HUES6 (cell line): ENCODE measurements at regions not wholly inside any gene's neighbourhood (a gene's known extent, or its start where the extent isn't known, plus 50 kb on each side); places are given as distances from the start of the nearest gene placed in this dataset.

Experiments
- H3K27ac ChIP-seq: 2 replicates; pipeline ENCODE4 v1.7.0; 2013; ENCODE audit warnings: low read depth, mild to moderate bottlenecking, low read length, inconsistent platforms
- H3K27me3 ChIP-seq: 2 replicates; pipeline ENCODE4 v1.6.1; 2013; ENCODE audit warnings: low read length; ENCODE audit not compliant: control insufficient read depth, insufficient read depth
- H3K36me3 ChIP-seq: 2 replicates; pipeline ENCODE4 v1.6.1; 2013; ENCODE audit warnings: low read length; ENCODE audit not compliant: control insufficient read depth, insufficient read depth
- H3K4me1 ChIP-seq: 2 replicates; pipeline ENCODE4 v1.6.1; 2013; ENCODE audit warnings: low read length; ENCODE audit not compliant: control insufficient read depth, insufficient read depth
- H3K4me3 ChIP-seq: 2 replicates; pipeline ENCODE4 v1.5.1; 2013; ENCODE audit warnings: low read depth, low read length
- H3K9ac ChIP-seq: one replicate; pipeline ENCODE4 v1.6.1; 2013; ENCODE audit warnings: mild to moderate bottlenecking, low read length
- H3K9me3 ChIP-seq: 2 replicates; pipeline ENCODE4 v1.6.1; 2013; ENCODE audit warnings: low read depth, low read length; ENCODE audit not compliant: control insufficient read depth, insufficient read depth

DNA sequence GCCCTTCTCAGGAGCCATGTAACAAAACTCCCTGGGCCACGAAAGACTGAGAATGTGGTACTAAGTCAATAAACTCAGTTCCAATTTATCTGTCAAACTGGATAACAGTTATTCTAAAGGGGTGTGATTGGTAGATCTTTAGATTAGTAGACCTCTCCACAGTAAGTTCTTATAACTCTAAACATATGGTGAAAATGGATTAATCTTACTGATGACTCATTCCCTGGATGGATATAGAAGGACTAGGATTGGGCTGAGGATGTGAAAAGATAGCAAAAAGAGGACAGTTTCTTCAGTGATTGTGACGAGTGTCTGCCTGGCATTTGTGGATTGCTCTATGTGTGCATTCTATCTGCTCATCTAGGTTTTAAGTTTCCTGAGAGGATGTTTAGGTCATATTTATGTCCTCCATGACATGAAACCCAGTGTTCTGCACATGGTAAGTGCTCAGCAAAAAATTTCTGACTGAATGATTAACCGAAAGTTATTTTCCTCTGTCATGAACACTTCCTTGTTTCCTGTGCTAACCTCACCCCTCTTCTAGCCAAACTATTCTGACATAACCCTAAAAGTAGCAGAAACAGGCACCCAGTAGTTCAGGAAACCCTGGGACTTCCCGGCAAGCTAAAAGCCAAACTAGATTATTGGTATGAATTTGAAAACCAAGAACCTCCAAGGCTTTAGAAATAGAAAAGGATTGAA is 397.5 kb upstream of the PLXNA2 start:
- Histone ChIP-seq H3K27ac (no peak overlapping the region), H3K4me3 (no peak overlapping the region)

GRCh38 chr1:208643005-208643597 is 398.9 kb upstream of the PLXNA2 start:
- Histone ChIP-seq H3K27ac (no peak overlapping the region), H3K4me1 (peaks cover 9% of the 10 kb centered on the region; the same call in 1 of the 2 replicates), H3K4me3 (no peak overlapping the region), H3K9me3 (no peaks in the 10 kb centered on the region), H3K36me3 (no peaks in the 10 kb centered on the region), H3K9ac (no peak overlapping the region), H3K27me3 (no peaks in the 10 kb centered on the region)

More for the DNA sequence above, 397.5 kb upstream of the PLXNA2 start:
- no peaks in the 10 kb centered on the region for H3K9me3 ChIP-seq
- no peaks in the 10 kb centered on the region for H3K36me3 ChIP-seq
- H3K27me3 ChIP-seq, result no peaks in the 10 kb centered on the region
- H3K4me1 ChIP-seq, result peaks cover 9% of the 10 kb centered on the region; the same call in 1 of the 2 replicates
- no peak overlapping the region for H3K9ac ChIP-seq

DNA sequence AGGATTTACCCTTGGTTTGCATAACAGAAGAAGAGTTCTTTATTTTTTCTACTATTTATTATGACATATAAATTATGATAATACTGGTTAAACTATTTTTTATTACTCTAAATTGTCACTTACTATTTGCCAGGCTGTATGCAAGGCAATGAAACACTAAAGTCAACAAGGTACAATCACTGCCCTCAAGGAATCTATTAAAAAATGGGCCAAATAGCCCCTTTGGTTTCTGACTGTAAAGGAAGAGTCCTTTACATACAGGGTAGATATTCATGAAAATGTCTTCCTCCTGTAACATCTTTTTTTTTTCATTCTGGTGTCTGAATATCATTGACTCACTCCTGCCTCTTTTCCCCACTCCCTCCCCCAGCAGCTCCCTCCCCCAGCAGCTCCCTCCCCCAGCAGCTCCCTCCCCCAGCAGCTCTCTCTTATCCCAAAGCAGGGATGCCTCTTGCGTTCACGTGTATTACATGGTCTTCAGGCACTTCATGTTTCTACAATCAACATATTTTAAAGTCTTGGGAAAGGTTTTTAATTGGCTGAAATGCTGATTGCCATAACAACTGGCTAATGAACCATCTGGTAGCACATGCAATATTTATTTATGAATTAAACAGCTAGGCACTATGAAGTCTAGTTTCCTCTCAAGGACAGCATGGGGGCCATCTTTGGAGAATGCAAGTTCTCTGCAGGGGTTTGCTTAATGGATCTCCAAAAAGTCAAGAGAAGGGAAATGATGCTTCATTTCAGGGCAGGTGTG is 400.4 kb upstream of the PLXNA2 start:
- H3K4me1 ChIP-seq, result 0 out of 2 replicates have a peak, but pooled peaks cover 3% of the 10 kb centered on the region
- H3K9me3 ChIP-seq, result no peaks in the 10 kb centered on the region
- H3K9ac ChIP-seq, result no peak overlapping the region
- no peaks in the 10 kb centered on the region for H3K27me3 ChIP-seq
- H3K27ac ChIP-seq, result no peak overlapping the region
- H3K4me3 ChIP-seq, result no peak overlapping the region
- no peaks in the 10 kb centered on the region for H3K36me3 ChIP-seq

DNA sequence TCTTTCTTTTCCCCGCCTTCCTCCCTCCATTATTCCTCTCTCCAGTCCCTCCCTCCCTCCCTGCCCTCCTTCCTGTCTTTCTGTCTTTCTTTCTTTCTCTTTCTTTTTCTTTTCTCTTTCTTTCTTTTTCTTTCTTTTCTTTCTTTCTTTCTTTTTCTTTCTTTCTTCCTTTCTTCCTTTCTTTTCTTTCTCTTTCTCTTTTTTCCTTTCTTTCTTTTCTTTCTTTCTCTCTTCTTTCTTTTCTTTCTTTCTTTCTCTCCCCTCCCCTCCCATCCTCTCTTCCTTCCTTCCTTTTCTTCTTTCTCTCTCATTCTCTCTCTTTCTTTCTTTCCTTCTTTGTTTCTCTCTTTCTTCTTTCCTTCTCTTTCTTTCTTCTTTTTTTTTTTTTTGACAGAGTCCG is 402.2 kb upstream of the PLXNA2 start:
- no peaks in the 10 kb centered on the region for H3K4me1 ChIP-seq
- no peaks in the 10 kb centered on the region for H3K9me3 ChIP-seq
- no peak overlapping the region for H3K27ac ChIP-seq
- H3K27me3 ChIP-seq, result no peaks in the 10 kb centered on the region
- no peak overlapping the region for H3K9ac ChIP-seq
- H3K4me3 ChIP-seq, result no peak overlapping the region
- no peaks in the 10 kb centered on the region for H3K36me3 ChIP-seq

DNA sequence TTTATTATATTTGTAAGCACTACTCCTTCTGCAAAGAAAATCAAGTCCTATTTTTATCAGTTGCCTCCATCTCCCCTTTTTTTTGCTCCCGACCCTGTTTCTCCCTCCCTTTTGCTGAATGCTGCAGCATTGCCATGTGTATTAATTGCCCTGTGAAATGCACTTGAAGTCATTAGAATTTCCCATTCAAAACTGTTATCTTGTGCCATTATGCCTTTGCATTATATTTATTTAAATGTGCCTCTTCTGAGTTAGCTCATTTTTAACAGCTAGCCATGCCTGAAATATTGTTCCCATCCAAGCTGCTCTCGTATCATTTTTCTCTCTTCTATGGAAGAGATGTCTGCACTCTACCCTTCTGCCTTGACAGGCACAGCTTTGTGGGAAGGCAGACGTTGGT is 404.0 kb upstream of the PLXNA2 start:
- H3K27ac ChIP-seq, result no peak overlapping the region
- no peaks in the 10 kb centered on the region for H3K36me3 ChIP-seq
- no peak overlapping the region for H3K4me3 ChIP-seq
- H3K9ac ChIP-seq, result no peak overlapping the region
- H3K27me3 ChIP-seq, result no peaks in the 10 kb centered on the region
- peaks cover 6% of the 10 kb centered on the region; the same call in 1 of the 2 replicates for H3K4me1 ChIP-seq
- no peaks in the 10 kb centered on the region for H3K9me3 ChIP-seq

GRCh38 chr1:208652296-208653160 is 408.3 kb upstream of the PLXNA2 start:
- no peak overlapping the region for H3K4me3 ChIP-seq
- no peak overlapping the region for H3K9ac ChIP-seq
- no peaks in the 10 kb centered on the region for H3K9me3 ChIP-seq
- peaks cover 6% of the 10 kb centered on the region; the same call in 1 of the 2 replicates for H3K4me1 ChIP-seq
- no peaks in the 10 kb centered on the region for H3K27me3 ChIP-seq
- no peak overlapping the region for H3K27ac ChIP-seq
- no peaks in the 10 kb centered on the region for H3K36me3 ChIP-seq

DNA sequence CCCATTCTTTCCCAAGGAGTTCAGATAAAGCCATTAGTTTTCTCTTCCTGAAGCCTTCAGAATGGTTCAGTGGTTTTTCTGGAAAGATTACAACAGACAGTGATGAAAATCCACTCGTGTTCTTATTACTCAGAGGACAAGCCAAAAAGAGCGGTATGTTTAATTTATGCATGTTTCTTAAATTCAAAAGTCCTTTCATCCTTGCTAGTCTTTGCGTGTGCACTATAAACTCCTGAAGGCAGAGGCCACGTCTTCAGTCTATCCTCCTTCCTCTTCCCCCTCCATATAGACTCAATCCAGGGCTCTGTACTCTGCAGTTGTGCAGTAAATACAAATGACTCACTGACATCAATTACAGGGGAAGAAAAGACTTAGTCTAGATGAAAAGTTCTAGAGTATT is 409.2 kb upstream of the PLXNA2 start:
- no peak overlapping the region for H3K9ac ChIP-seq
- no peaks in the 10 kb centered on the region for H3K36me3 ChIP-seq

GRCh38 chr1:208654241-208654640 is 410.1 kb upstream of the PLXNA2 start:
- Histone ChIP-seq H3K4me1 (peaks cover 6% of the 10 kb centered on the region; the same call in 1 of the 2 replicates), H3K36me3 (no peaks in the 10 kb centered on the region)

More for the DNA sequence above, 409.2 kb upstream of the PLXNA2 start:
- no peaks in the 10 kb centered on the region for H3K9me3 ChIP-seq
- no peak overlapping the region for H3K27ac ChIP-seq
- peaks cover 6% of the 10 kb centered on the region; the same call in 1 of the 2 replicates for H3K4me1 ChIP-seq
- no peak overlapping the region for H3K4me3 ChIP-seq
- no peaks in the 10 kb centered on the region for H3K27me3 ChIP-seq

GRCh38 chr1:208665936-208666335 is 421.8 kb upstream of the PLXNA2 start:
- Histone ChIP-seq H3K4me1 (no peaks in the 10 kb centered on the region), H3K27me3 (no peaks in the 10 kb centered on the region), H3K27ac (no peak overlapping the region), H3K36me3 (no peaks in the 10 kb centered on the region), H3K9me3 (no peaks in the 10 kb centered on the region), H3K4me3 (no peak overlapping the region), H3K9ac (no peak overlapping the region)

More at GRCh38 chr1:208654241-208654640, 410.1 kb upstream of the PLXNA2 start:
- Histone ChIP-seq H3K27me3 (no peaks in the 10 kb centered on the region), H3K9me3 (no peaks in the 10 kb centered on the region), H3K9ac (no peak overlapping the region), H3K27ac (no peak overlapping the region), H3K4me3 (no peak overlapping the region)

GRCh38 chr1:208668991-208669390 is 424.8 kb upstream of the PLXNA2 start:
- H3K9me3 ChIP-seq, result no peaks in the 10 kb centered on the region
- no peak overlapping the region for H3K9ac ChIP-seq

More at GRCh38 chr1:208668991-208669390, 424.8 kb upstream of the PLXNA2 start:
- no peaks in the 10 kb centered on the region for H3K4me1 ChIP-seq
- H3K4me3 ChIP-seq, result no peak overlapping the region
- no peak overlapping the region for H3K27ac ChIP-seq
- no peaks in the 10 kb centered on the region for H3K36me3 ChIP-seq
- H3K27me3 ChIP-seq, result no peaks in the 10 kb centered on the region; the same call in 1 of the 2 replicates
